ENCODE measurements at regions not wholly inside any gene's neighbourhood (a gene's known extent, or its start where the extent isn't known, plus 50 kb on each side); places are given as distances from the start of the nearest gene placed in this dataset.

- DNase-seq (ENCODE audit: low spot score): no peak
- no peak for TF ChIP-seq CTCF (IDR thresholded peaks at IDR 0.05; ENCODE audit: extremely low read depth, missing control alignments)
These were observed 712.4 kb downstream of the TBC1D22A start for GRCh38 chr22:47474895-47475294.

GRCh38 chr22:47474464-47474863, 712.0 kb downstream of the TBC1D22A start:
- no peak for TF ChIP-seq CTCF (IDR thresholded peaks at IDR 0.05; ENCODE audit: extremely low read depth, missing control alignments)
- DNase-seq (ENCODE audit: low spot score): no peak

- DNase-seq (ENCODE audit: low spot score): no peak
- no peak for TF ChIP-seq CTCF (IDR thresholded peaks at IDR 0.05; ENCODE audit: extremely low read depth, missing control alignments)
These were observed 710.2 kb downstream of the TBC1D22A start for GRCh38 chr22:47472636-47473035.

DNA sequence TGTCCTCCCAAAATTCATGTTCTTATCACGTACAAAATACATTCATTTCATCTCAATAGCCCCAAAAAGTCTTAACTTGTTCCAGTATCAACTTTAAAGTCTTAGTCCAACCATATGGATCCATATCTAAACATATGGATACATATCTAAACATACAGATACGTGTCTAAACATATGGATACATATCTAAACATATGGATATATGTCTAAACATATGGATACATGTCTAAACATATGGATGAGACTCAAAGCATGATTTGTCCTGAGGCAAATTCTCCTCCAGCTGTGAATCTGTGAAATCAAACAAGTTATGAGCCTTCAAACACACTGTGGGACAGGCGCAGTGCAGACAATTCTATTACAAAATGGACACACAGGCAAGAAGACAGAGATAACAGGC, 709.0 kb downstream of the TBC1D22A start:
- DNase-seq (ENCODE audit: low spot score): no peak
- TF ChIP-seq CTCF (IDR thresholded peaks at IDR 0.05; ENCODE audit: extremely low read depth, missing control alignments): no peak

- TF ChIP-seq CTCF (IDR thresholded peaks at IDR 0.05; ENCODE audit: extremely low read depth, missing control alignments): no peak
- DNase-seq (ENCODE audit: low spot score): no peak
These were observed 703.4 kb downstream of the TBC1D22A start for GRCh38 chr22:47465809-47466208.

GRCh38 chr22:47465222-47465621, 702.8 kb downstream of the TBC1D22A start:
- DNase-seq (ENCODE audit: low spot score): no peak
- no peak for TF ChIP-seq CTCF (IDR thresholded peaks at IDR 0.05; ENCODE audit: extremely low read depth, missing control alignments)

- TF ChIP-seq CTCF (IDR thresholded peaks at IDR 0.05; ENCODE audit: extremely low read depth, missing control alignments): no peak
- no peak for DNase-seq (ENCODE audit: low spot score)
These were observed 700.8 kb downstream of the TBC1D22A start for GRCh38 chr22:47463220-47463619.

Measured in GM20000 (cell line).